CD8-positive, alpha-beta memory T cell (primary cell): ENCODE measurements at regions not wholly inside any gene's neighbourhood (a gene's known extent, or its start where the extent isn't known, plus 50 kb on each side); places are given as distances from the start of the nearest gene placed in this dataset.
A peak's percentile ranks its signal among the peaks of the same experiment; 100 is the strongest.
"Not testable (repeated sequence)": the region's sequence is repeated elsewhere in the genome, so short reads cannot be mapped to it uniquely, and the experiment has no call there.

Experiments used
- CTCF ChIA-PET: fragments of 350-600 bp; sonication (Branson Sonifier 250); formaldehyde crosslinking; loops from one replicate; lab custom pipeline; 2021; ENCODE audit warnings: antibody characterized with exemption; lab: Charles Lee
- POLR2A ChIA-PET: fragments of 350-600 bp; sonication (Branson Sonifier 250); formaldehyde crosslinking; loops from one replicate; lab custom pipeline; 2021; ENCODE audit warnings: antibody characterized with exemption; lab: Charles Lee
- DNase-seq, 5 donors: peaks; one replicate each; pipeline versions ENCODE4 v3.0.0 to v3.0.0-alpha.2; 2020 to 2022; ENCODE audit warnings: mixed read lengths in 1 of 5
- H3K27ac ChIP-seq: one replicate; pipeline ENCODE4 v1.7.0; 2013; ENCODE audit warnings: low read depth, mild to moderate bottlenecking, low read length, moderate library complexity
- H3K27me3 ChIP-seq: 2 replicates; pipeline ENCODE4 v1.7.0; 2013; ENCODE audit warnings: low read length, mild to moderate bottlenecking; ENCODE audit not compliant: insufficient read depth, poor library complexity, severe bottlenecking
- H3K36me3 ChIP-seq: 2 replicates; pipeline ENCODE4 v1.7.0; 2013; ENCODE audit warnings: mild to moderate bottlenecking, low read length, moderate library complexity; ENCODE audit not compliant: insufficient read depth
- H3K4me1 ChIP-seq: 2 replicates; pipeline ENCODE4 v1.7.0; 2013; ENCODE audit warnings: mild to moderate bottlenecking, low read length, moderate library complexity; ENCODE audit not compliant: insufficient read depth
- H3K4me3 ChIP-seq: 2 replicates; pipeline ENCODE4 v1.7.0; 2013; ENCODE audit warnings: mild to moderate bottlenecking, low read length
- H3K9me3 ChIP-seq: 2 replicates; pipeline ENCODE4 v1.7.0; 2013; ENCODE audit warnings: mild to moderate bottlenecking, low read length
- H3K27ac Mint-ChIP-seq, 8 donors: one replicate each; pipeline ENCODE4 v1.8.0; 2020 to 2021; ENCODE audit warnings: mixed read lengths in 8 of 8, mild to moderate bottlenecking in 6 of 8, inconsistent platforms in 3 of 8, moderate library complexity in 3 of 8
- H3K27me3 Mint-ChIP-seq, 2 donors: one replicate each; pipeline ENCODE4 v1.8.0; 2020 to 2021; ENCODE audit warnings: mixed read lengths in 2 of 2, mild to moderate bottlenecking in 1 of 2, moderate library complexity in 1 of 2
- H3K36me3 Mint-ChIP-seq, 3 donors: one replicate each; pipeline ENCODE4 v1.8.0; 2020 to 2021; ENCODE audit warnings: mixed read lengths in 3 of 3, inconsistent platforms in 1 of 3, mild to moderate bottlenecking in 1 of 3
- H3K4me1 Mint-ChIP-seq, 3 donors: one replicate each; pipeline ENCODE4 v1.8.0; 2020 to 2021; ENCODE audit warnings: mixed read lengths in 3 of 3, inconsistent platforms in 1 of 3, mild to moderate bottlenecking in 1 of 3
- H3K4me3 Mint-ChIP-seq, 7 donors: one replicate each; pipeline ENCODE4 v1.8.0; 2020 to 2021; ENCODE audit warnings: mixed read lengths in 7 of 7, mild to moderate bottlenecking in 6 of 7, moderate library complexity in 4 of 7, inconsistent platforms in 2 of 7
- H3K9me3 Mint-ChIP-seq, 5 donors: one replicate each; pipeline ENCODE4 v1.8.0; 2020 to 2022; ENCODE audit warnings: mixed read lengths in 5 of 5, mild to moderate bottlenecking in 3 of 5, moderate library complexity in 2 of 5, inconsistent platforms in 1 of 5

- H3K4me1 ChIP-seq: no peaks in the 10 kb centered on the region
- ChIA-PET CTCF (no interaction called here), POLR2A (no interaction called here)
- no peaks in the 10 kb centered on the region for H3K9me3 ChIP-seq
- no peaks in the 10 kb centered on the region for H3K27me3 ChIP-seq
- Mint-ChIP-seq H3K36me3 (no peaks in the 10 kb centered on the region), H3K27me3 (peaks cover 7 to 25% of the 10 kb centered on the region in 2 donors), H3K4me3 (no peak overlapping the region), H3K4me1 (no peaks in the 10 kb centered on the region), H3K27ac (no peak overlapping the region), H3K9me3 (no peaks in the 10 kb centered on the region)
- no peaks in the 10 kb centered on the region for H3K36me3 ChIP-seq
- H3K27ac ChIP-seq: no peak overlapping the region
- DNase-seq: no peak
- H3K4me3 ChIP-seq: no peak overlapping the region
Observed at GRCh38 chr1:70504821-70505193, 93.7 kb downstream of the CTH start.

- POLR2A ChIA-PET, DNase-seq, H3K27ac Mint-ChIP-seq, H3K9me3 ChIP-seq, H3K9me3 Mint-ChIP-seq, H3K36me3 Mint-ChIP-seq, H3K4me3 ChIP-seq, H3K36me3 ChIP-seq, H3K4me1 Mint-ChIP-seq, H3K27me3 ChIP-seq, H3K27ac ChIP-seq, H3K4me1 ChIP-seq, H3K4me3 Mint-ChIP-seq: not testable (repeated sequence)
- H3K27me3 Mint-ChIP-seq: peaks cover 7 to 32% of the 10 kb centered on the region in 2 donors
- CTCF ChIA-PET: interaction anchor here (1.3 kb wide), 1 partner anchor 374 kb away, joined by 6 read pairs; no protein-coding TSS in a partner anchor
Observed at GRCh38 chr1:70507991-70508390, 96.9 kb downstream of the CTH start.

DNA sequence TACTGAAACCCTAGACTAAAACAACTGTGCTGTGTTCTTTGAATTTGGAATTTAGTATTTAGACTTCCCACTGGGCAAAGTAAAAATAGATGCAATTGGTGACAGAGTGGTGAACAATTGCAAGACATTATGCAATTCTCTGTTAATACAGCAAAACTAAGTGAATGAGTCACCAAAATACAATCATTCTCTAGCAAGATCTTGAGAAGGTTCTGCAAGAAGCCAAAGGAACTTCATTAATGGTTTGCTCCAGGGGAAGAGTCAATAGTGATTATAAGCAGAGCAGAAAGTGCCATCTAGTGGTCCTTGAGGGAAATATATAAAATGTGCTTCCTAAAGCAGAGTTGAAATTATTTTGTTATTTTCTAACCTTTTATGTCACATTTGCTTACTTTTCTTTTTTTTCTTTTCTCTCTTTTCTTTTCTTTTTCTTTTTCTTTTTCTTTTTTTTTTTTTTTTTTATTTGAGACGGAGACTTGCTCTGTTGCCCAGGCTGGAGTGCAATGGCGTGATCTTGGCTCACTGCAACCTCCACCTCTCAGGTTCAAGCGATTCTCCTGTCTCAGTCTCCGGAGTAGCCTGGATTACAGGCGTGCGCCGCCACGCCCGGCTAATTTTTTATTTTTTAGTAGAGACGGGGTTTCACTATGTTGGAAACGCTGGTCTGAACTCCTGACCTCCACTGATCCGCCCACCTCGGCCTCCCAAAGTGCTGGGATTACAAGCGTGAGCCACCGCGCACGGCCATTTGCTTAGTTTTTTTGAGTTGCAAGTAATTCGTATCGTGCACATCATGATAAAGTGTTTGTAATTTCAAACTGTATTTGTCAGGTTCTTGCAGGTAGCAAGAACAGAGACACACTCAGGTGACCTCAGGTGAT is 99.2 kb downstream of the CTH start:
- H3K27ac Mint-ChIP-seq: no peak overlapping the region

GRCh38 chr1:70517444-70517843 is 106.4 kb downstream of the CTH start:
- POLR2A ChIA-PET: no interaction called here
- Mint-ChIP-seq H3K4me1 (peaks cover 0 to 6% (median 0%) of the 10 kb centered on the region in 3 donors), H3K9me3 (no peaks in the 10 kb centered on the region), H3K27ac (no peak overlapping the region), H3K36me3 (no peaks in the 10 kb centered on the region), H3K4me3 (no peak overlapping the region), H3K27me3 (peaks cover 0 to 2% of the 10 kb centered on the region in 2 donors)
- Histone ChIP-seq H3K4me1 (no peaks in the 10 kb centered on the region), H3K4me3 (no peak overlapping the region), H3K27ac (no peak overlapping the region), H3K36me3 (no peaks in the 10 kb centered on the region), H3K9me3 (no peaks in the 10 kb centered on the region), H3K27me3 (no peaks in the 10 kb centered on the region)
- CTCF ChIA-PET: no interaction called here
- no peak for DNase-seq

More for the DNA sequence above, 99.2 kb downstream of the CTH start:
- Histone ChIP-seq H3K4me3 (no peak overlapping the region), H3K27me3 (no peaks in the 10 kb centered on the region), H3K9me3 (no peaks in the 10 kb centered on the region), H3K27ac (no peak overlapping the region), H3K36me3 (no peaks in the 10 kb centered on the region), H3K4me1 (no peaks in the 10 kb centered on the region)
- no peak overlapping the region for H3K4me3 Mint-ChIP-seq
- H3K9me3 Mint-ChIP-seq: no peaks in the 10 kb centered on the region
- ChIA-PET CTCF (no interaction called here), POLR2A (no interaction called here)
- DNase-seq: peak in 2 of 5 donors; percentile 18 to 25
- H3K4me1 Mint-ChIP-seq: no peaks in the 10 kb centered on the region
- peaks cover 9 to 26% of the 10 kb centered on the region in 2 donors for H3K27me3 Mint-ChIP-seq
- no peaks in the 10 kb centered on the region for H3K36me3 Mint-ChIP-seq

DNA sequence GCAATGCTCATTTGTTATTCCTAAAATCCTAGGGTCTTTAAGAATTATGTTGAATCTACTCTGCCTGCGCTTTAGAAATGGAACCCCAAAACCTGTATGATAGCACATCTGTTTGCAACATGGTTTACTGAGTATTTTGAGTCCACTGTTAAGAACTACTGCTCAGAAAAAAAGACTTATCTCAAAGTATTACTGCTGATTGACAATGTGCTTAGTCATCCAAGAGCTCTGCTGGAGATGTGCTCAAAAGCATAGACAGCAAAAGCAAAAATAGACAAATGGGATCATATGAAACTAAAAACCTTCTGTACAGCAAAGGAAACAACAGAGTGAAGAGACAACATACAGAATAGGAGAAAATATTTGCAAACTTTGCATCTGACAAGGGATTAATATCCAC is 107.0 kb downstream of the CTH start:
- CTCF ChIA-PET: no interaction called here
- no peak overlapping the region for H3K27ac Mint-ChIP-seq
- peaks cover 0 to 6% (median 0%) of the 10 kb centered on the region in 3 donors for H3K4me1 Mint-ChIP-seq
- peaks cover 0 to 3% of the 10 kb centered on the region in 2 donors for H3K27me3 Mint-ChIP-seq
- H3K27ac ChIP-seq: no peak overlapping the region
- no peaks in the 10 kb centered on the region for H3K9me3 Mint-ChIP-seq
- no peaks in the 10 kb centered on the region for H3K36me3 Mint-ChIP-seq
- no peaks in the 10 kb centered on the region for H3K27me3 ChIP-seq
- H3K9me3 ChIP-seq: no peaks in the 10 kb centered on the region
- H3K4me3 ChIP-seq: no peak overlapping the region
- DNase-seq: no peak
- no peaks in the 10 kb centered on the region for H3K36me3 ChIP-seq
- no peaks in the 10 kb centered on the region for H3K4me1 ChIP-seq
- no peak overlapping the region for H3K4me3 Mint-ChIP-seq
- POLR2A ChIA-PET: no interaction called here

- Mint-ChIP-seq H3K4me3 (no peak overlapping the region), H3K4me1 (peaks cover 0 to 11% (median 0%) of the 10 kb centered on the region in 3 donors), H3K27ac (no peak overlapping the region), H3K27me3 (peaks cover 1 to 29% of the 10 kb centered on the region in 2 donors), H3K9me3 (no peaks in the 10 kb centered on the region), H3K36me3 (no peaks in the 10 kb centered on the region)
- H3K9me3 ChIP-seq: no peaks in the 10 kb centered on the region
- H3K27ac ChIP-seq: no peak overlapping the region
- H3K36me3 ChIP-seq: no peaks in the 10 kb centered on the region
- ChIA-PET POLR2A (no interaction called here), CTCF (no interaction called here)
- DNase-seq: no peak
- H3K4me3 ChIP-seq: no peak overlapping the region
- H3K27me3 ChIP-seq: no peaks in the 10 kb centered on the region
- H3K4me1 ChIP-seq: no peaks in the 10 kb centered on the region
Observed at GRCh38 chr1:70528590-70529333, 117.7 kb downstream of the CTH start.

GRCh38 chr1:70536708-70537366 is 125.8 kb downstream of the CTH start:
- POLR2A ChIA-PET: no interaction called here
- Mint-ChIP-seq H3K4me3 (no peak overlapping the region), H3K36me3 (no peaks in the 10 kb centered on the region), H3K27me3 (peaks cover 11% of the 10 kb centered on the region in 2 donors), H3K9me3 (no peaks in the 10 kb centered on the region), H3K4me1 (no peaks in the 10 kb centered on the region), H3K27ac (no peak overlapping the region)
- no peak for DNase-seq
- H3K36me3 ChIP-seq: no peaks in the 10 kb centered on the region
- CTCF ChIA-PET: no interaction called here
- no peaks in the 10 kb centered on the region for H3K4me1 ChIP-seq
- no peaks in the 10 kb centered on the region for H3K27me3 ChIP-seq
- H3K9me3 ChIP-seq: no peaks in the 10 kb centered on the region
- no peak overlapping the region for H3K27ac ChIP-seq
- no peak overlapping the region for H3K4me3 ChIP-seq

DNA sequence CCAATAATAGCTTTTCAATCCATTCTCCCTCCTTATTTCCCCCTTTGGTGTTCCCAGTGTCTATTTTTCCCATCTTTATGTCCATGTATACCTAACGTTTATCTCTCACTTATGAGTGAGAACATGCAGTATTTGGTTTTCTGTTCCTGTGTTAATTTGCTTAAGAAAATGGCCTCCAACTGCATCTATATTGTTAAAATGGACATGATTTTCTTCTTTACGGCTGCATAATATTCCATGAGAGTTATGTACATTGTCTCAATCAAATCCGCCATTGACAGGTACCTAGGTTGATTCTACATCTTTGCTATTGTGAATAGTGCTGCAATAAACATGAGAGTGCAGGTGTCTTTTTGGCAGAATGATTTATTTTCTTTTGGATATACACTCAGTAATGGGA is 126.7 kb downstream of the CTH start:
- H3K36me3 Mint-ChIP-seq: no peaks in the 10 kb centered on the region
- H3K4me1 ChIP-seq: no peaks in the 10 kb centered on the region

More for the DNA sequence above, 126.7 kb downstream of the CTH start:
- no peaks in the 10 kb centered on the region for H3K4me1 Mint-ChIP-seq
- H3K27me3 Mint-ChIP-seq: peaks cover 11% of the 10 kb centered on the region in 2 donors
- no peaks in the 10 kb centered on the region for H3K9me3 Mint-ChIP-seq
- Histone ChIP-seq H3K9me3 (no peaks in the 10 kb centered on the region), H3K27ac (no peak overlapping the region), H3K36me3 (no peaks in the 10 kb centered on the region), H3K27me3 (no peaks in the 10 kb centered on the region), H3K4me3 (no peak overlapping the region)
- CTCF ChIA-PET: no interaction called here
- POLR2A ChIA-PET: no interaction called here
- no peak overlapping the region for H3K27ac Mint-ChIP-seq
- no peak for DNase-seq
- no peak overlapping the region for H3K4me3 Mint-ChIP-seq
